OCI-LY3 (cell line): ENCODE measurements at regions not wholly inside any gene's neighbourhood (a gene's known extent, or its start where the extent isn't known, plus 50 kb on each side); places are given as distances from the start of the nearest gene placed in this dataset.

Experiments used
- CTCF ChIP-seq: fragments of 200-600, 300-600 bp; sonication (generic); IDR thresholded peaks from 2 replicates; pipeline ENCODE4 v1.5.1; 2014; ENCODE audit warnings: antibody characterized with exemption, low read length, low read depth
- EZH2phosphoT487 ChIP-seq: fragments of 200-600 bp; shearing (Covaris generic); IDR thresholded peaks from 2 replicates; pipeline ENCODE4 v1.6.1; 2018; ENCODE audit warnings: antibody characterized with exemption, mixed run types, low read depth

- TF ChIP-seq CTCF (no peak), EZH2phosphoT487 (no peak)
Observed at GRCh38 chr9:80449513-80449912, 877.7 kb downstream of the TLE4 start.
